ENCODE measurements at regions not wholly inside any gene's neighbourhood (a gene's known extent, or its start where the extent isn't known, plus 50 kb on each side); places are given as distances from the start of the nearest gene placed in this dataset.

DNA sequence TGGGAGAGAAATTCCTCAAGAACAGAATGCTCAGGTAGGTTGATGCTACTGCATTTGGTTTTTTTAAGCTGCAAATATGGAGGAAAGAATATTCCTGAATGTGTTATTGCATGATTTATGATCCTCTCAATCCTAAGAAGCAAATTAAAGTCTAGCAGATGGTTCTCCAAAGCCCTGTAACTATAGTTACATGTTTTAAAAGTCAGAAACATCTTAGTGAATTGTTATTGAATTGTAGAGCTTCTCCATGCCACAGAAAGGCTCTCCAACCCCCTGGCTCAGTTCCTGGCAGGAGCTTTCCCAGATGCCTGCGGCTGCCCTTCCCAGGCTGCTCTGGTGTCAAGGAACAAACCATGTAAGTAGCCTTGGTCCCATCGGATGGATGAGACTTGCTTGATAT lies 227.8 kb upstream of the GATB start:
- DNase-seq (ENCODE audit: low read depth in 3 of 3) = no peak

DNA sequence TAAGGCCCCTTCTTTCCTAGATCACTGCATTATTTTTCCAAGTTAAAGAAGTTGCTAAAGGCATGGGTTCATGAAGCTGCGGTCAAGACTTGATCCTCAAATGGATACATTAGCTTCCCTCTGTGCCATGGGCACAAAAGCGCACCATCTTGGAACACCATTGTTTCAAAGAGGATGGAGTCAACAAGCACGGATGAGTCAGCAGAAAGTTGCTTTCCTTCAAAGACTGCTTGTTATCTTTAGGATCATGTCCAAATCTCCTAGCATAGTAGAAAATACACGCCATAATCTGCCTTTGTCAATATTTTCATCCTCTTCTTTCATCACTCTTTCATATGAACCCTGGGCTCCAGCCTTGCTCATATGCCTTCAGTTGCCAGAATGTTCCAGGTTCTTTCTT lies 226.8 kb upstream of the GATB start:
- no peak for DNase-seq (ENCODE audit: low read depth in 3 of 3)

DNA sequence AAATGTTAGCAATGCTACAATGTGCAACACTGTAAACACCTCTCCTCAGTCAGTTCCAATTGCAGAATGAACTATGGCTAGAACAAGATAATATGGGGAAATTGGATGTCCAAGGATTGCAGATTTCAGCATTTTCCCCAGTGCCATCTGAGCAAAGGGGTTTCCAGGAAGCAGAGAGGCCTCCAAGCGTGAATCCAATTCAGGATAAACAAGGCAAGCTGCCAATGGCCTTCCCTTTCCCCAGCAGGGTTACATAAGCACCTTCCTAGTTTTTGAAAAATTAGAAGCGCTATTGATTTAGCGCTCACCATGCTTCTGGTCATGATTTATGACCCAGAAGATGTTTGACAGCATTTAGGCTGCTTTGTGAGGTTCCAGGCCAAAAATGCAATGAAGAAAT lies 223.0 kb upstream of the GATB start:
- DNase-seq (ENCODE audit: low read depth in 3 of 3) = no peak

DNA sequence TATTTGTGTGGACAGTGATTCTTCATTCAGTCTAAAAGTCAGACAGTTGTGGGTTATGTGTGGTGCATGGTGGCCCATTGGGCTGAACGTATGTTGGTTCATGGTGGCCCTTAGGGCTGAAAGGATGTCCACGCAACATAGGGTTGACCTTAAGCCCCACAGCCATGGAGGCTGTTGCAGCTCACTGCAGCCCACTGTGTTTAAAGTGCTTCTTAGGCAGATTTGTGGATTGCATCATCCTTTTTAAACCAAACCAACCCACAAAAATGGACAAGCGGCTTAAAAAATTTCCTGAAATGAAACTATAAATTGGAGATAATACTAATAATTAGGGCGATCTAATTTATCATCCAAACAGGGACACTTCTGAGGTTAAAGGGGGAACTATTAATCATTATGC lies 219.0 kb upstream of the GATB start:
- no peak for DNase-seq (ENCODE audit: low read depth in 3 of 3)

DNA sequence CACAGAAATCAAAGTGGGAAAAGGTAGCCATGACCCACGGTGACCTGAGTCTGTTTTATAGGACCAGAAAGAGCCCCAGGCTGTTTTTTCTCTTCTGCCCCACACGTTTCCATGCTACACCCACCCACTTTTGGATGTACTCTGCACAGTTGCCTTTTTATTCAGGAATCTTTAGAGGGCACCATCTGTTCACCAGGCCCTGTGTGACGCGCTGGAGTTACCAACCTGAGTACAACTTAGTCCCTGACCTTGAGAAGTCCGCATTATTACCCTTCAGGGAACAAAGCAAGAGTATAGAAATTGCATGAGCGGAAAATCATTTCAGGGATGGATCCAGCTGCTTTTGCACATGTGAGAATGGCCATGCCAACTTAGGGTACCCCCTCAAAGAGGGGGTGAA lies 207.8 kb upstream of the GATB start:
- DNase-seq (ENCODE audit: low read depth in 3 of 3) = no peak

DNA sequence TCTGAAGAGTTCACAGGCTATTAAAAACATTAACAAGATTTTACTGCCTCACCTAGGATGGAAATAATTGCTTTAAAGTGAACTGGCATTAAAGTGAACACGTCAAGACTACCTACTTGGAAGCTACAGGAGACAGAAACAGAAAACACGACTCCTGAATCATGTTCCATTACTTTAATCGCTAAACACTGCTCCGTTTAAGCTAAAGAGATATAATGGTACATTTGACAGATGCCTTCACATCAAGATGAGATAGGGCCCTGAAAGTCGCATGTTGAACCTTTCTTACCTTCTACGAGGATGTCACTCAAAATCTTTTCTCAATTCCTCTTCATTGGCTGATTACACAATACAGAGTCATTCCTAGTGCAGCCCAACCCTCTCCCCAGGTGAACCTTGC lies 206.3 kb upstream of the GATB start:
- DNase-seq (ENCODE audit: low read depth in 3 of 3) = no peak

DNA sequence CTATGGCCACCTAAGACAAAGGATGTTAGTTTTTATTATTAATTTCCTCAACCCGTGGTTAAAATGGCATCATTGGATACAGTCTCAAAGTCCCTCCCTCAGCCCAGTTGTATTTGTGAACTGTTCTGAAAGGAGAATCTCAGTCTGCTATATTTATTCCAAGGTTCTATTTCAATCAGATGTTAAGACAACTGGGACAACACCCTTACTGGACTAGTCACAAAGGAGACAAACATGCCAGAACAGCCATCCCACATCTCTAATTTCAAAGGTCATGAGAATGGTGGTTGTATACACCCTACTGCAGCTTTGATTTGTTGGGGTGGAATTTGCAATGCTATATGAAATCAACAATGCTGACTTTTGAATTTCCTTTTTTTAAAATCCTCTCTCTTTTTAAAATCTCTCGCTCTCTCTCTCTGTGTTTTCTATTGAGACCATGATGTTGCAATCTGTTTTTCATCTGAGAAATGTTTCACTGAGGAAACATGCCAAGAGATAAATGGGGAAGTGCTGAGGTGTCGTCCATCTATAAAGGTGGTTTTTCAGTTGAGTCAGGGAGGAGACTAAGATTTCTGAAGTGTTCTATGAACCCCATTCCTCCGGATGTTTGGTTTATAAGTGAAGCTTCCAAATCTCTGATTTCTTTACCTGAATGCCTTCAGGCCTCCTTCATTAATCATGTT lies 201.5 kb upstream of the GATB start:
- no peak for DNase-seq (ENCODE audit: low read depth in 3 of 3)

DNA sequence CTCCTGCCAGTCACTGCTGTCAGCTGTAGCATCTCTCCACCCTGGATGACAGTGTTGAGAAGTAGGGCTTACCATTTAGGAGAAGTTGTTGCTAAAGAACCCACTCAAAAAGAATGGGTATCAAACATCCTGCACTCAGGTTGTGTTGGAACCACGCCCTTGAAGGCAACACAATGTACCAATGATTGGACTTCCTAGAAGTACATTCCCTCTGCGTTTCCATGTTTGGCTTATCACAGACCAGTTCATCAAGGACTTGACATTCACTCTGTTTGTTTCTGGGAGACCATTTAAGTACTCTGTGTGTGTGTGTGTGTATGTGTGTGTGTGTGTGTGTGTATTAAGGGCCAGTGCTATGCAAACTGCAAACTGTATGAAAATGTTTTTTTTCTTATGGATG lies 200.6 kb upstream of the GATB start:
- DNase-seq (ENCODE audit: low read depth in 3 of 3) = no peak

DNA sequence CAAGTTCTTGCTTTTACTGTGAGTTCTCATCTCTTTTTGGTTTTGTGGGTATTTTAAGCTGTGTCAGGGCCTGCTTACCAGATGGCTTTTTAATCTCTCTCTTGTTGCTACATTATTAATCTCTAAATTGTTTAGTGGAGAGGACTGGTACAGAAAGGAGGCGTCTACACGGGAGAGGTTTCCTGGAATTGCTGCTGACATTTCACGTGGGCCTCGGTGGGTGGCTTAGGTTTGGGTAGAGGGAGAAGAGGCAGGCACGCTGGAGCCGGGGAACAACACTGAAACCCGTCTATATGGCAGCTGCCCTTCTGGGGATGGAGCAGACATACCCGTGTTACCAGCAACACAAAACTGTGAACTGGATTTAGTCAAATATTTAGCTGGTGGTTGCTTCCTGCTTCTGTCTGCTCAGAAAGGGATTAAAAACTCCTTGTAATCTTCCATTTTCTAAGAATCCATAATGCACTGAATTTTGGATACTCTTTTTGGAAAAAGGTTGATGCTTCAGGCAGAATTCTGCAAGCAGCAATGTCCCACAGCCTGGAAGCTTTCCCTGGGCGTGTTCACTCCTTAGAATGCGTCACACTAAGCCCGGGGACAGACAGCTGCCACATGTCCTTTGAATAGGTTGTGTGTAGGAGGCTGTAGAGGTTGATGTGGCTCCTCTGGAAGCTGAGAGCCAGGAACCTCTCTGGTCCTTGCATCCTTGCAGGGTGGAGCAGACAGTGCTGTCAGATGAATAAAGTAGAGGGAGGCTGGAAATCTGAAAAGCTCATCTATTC lies 199.8 kb upstream of the GATB start:
- no peak for DNase-seq (ENCODE audit: low read depth in 3 of 3)

DNA sequence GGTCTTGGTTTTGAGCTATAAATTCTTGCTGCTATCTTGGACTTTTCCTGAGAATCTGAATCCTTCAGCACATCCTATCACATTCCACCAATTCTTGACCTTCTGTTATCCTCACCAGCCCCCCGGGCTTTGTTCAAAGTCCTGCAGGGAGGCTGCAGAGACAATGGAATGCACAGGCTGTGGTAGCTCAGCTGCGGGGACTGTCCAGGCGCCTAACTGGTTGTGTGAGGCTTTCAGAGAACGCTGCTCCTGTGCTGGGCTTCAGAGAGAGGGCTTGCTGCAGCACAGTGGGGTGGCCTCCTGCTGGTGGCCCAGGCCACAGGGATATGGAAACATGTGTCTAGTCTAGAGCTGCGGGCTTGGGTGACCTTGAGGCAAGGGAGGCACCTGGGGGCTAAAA lies 196.3 kb upstream of the GATB start:
- no peak for DNase-seq (ENCODE audit: low read depth in 3 of 3)

DNA sequence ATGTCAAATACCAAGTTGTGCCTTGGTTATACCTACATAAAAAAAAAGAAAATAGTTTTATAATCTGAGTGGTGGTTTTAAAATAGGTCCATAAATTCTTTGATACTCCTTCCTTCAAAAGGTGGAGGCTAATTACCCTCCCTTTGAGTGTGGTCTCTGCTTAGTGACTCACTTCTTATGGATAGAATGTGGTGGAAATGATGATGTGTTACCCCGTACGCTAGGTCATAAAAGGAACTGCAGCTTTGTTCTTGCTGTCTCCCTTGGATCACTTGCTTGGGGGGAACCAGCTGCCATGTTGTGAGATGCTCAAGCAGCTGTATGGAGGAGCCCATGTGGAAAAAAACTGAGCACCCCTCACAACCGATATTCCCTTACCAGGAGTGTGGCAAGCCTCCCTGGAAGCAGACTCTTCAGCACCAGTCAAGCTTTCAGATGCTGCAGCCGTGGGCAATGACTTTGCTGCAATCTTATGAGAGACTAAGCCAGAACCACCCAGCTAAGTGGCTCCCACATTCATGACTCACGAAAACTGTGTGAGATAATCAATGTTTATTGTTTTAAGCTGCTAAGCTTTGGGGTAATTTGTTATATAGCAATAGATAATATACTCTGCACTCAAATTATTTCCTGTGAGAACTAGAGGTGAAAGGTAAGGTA lies 195.0 kb upstream of the GATB start:
- no peak for DNase-seq (ENCODE audit: low read depth in 3 of 3)

DNA sequence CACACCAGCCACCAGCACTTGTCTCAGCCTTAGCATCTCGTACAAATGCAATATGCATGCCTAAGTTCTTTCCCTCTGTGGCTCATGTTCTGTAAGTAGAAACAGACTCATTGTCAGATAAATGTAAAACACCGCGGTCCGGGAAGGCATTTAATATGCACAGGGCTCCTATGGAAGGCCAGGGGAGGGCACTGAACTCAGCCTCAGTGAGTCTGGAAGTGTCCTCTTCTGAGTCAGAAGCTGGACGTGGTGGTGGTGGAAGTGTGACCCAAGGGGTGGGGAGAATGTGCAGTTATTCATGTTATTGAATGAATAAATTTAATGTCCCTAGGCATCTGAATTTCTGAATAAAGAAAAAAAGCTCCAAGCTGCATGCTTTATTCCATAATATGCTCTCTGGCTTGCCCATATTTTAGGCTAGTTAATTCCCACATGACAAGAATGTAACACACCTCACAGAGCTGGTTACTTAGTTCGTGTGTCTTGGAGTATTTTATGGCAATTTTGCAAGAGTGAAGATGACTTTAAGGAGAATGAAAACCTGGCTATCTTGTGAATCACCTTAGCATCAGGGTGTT lies 193.1 kb upstream of the GATB start:
- DNase-seq (ENCODE audit: low read depth in 3 of 3) = no peak

DNA sequence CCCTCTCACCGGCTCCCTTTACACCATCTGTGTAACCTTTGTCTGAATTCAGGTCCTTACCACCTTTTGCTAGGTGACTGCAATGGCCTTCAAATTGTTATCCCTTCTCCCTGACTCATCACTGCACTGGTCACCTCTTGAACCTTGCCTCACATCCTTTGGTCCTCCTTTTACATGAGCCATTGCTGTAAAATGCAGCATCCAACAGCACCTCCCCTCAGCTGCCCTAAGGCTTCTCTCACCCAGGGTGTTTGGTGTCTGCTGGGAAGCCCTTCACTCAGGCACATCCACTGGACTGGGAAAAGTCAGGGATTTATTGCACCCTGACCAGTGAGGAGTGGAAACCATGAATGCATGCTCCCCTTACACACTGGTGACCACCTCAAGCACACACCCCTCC lies 192.5 kb upstream of the GATB start:
- DNase-seq (ENCODE audit: low read depth in 3 of 3) = no peak

DNA sequence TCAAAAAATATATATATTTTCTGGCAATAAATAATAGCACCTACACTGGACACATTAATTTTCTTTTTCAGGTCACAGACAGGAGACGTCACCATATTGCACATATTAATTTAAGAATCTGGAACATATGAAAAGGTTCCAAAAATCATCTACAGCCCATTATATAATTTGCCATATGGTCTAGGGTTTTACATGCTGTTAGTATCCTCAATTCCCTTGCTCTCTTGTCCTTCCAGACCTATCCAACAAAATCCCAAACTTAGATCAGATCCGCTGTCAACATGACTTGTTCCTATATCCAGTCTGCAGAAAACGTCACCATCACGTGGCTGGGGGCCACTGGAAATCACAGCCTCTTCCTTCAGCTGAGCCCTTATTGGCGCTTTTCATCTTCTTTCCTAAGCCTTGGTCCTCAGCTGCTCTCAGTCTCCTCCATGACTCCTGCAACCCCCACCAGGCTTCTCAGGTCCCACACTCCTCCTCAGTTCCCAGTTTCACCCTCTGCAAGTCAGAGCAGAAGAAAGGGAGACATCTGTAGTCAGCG lies 192.0 kb upstream of the GATB start:
- DNase-seq (ENCODE audit: low read depth in 3 of 3) = no peak

DNA sequence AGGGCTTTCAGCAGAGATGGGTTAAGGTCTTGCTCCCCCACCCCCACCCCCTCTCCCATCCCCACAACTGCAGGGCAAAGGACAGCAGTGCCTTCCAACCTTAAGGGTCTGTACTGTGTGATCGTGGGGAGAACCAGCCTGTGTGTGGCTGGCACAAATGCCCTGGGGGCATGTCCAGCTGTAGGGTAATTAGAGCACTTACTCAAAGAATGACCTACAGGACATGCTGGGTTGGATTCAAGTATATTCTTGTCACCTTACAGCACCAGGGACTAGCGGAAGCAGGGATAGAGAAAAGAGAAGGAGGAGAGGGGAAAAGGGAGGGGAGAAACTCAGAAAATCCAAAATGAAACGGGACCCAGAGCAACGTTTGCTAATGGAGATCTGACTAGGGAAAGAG lies 191.3 kb upstream of the GATB start:
- no peak for DNase-seq (ENCODE audit: low read depth in 3 of 3)

DNA sequence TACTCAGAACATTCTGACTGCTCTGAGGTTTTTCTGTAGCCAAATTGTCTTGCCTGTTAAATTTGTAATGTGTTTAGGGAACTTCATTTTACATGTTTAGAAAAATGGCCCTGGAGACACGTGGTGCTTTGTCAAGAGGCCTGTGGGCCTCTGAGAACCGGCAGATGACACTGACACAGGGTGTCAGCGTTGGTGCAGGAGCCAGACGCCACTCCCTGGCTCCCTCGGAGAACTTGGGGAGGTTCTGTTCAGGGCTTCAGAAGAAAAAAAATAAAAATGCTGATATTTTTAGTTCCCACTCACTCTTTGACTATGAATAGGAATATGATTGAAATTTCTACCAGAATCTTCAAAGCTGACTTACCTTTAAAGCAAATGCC lies 190.9 kb upstream of the GATB start:
- DNase-seq (ENCODE audit: low read depth in 3 of 3) = no peak

DNA sequence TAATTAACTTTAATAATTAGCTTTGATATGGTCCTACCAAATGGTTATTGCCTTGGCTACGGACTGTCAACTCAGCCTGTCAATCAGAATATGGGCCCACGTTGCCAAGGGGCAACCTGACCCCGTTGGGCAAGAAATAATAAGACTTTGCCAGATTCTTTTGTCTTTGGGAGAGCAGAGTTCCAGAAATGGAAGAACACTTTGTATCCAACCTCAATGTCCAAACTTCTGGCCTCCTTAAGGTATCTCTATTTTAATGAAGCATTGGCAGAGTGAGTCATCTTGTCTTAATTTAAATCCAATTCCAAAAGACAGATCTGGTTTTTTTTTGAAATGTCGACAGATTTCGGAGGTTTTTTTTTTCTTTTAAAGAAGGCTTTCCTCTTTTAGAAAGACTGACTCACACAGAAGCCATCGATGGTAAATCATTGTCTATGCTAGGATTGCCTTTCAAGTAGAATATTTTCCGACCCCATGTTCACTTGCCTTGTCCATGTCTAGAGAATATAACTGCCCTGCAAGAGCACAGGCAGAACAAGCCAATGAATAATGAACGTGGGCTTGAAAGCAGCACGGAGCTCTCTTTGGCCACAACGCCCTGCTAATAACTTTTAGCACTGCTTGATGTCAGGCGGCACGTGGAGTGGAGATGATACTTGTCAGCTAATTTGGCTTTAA lies 190.3 kb upstream of the GATB start:
- no peak for DNase-seq (ENCODE audit: low read depth in 3 of 3)

DNA sequence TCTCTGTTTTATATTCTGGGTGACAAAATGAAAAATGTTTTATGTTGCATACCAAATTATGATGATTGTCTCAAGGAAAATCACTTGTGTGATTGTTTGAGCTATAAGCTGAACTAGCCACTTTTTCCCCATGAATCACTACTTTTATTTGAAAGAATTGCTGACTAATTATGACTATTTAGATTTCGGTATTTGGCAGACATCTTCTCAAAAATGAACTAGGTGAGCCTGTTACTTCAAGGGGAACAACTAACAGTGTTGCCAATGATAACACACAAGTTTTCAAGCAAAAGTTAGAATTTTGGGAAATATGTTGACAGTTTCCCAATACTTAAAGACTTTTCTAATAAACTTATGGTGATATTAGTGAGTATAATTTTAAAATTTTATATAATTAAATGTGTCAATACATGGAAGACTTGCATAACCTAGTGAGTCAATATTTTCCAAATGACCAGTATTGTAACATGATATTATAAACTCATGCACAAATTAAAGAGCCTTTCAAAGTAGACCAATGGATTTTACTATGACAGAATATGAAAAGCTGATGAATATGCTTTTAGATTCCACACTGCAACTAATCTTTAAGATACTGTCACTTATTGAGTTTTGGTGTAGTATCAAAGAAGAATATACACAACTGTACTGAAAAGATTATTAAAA lies 187.7 kb upstream of the GATB start:
- DNase-seq (ENCODE audit: low read depth in 3 of 3) = no peak

DNA sequence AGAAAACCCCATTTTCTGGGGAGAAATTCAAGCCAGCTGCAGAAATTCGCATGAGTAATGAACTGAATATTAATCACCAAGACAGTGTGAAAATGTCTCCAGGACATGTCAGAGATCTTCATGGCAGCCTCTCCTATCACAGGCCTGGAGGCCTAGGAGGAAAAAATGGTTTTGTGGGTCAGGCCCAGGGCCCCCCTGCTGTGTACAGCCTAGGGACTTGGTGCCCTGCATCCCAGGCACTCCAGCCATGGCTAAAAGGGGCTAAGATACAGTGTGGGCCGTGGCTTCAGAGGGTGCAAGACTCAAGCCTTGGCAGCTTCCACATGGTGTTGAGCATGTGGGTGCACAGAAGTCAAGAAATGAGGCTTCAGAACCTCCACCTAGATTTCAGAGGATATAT lies 185.9 kb upstream of the GATB start:
- DNase-seq (ENCODE audit: low read depth in 3 of 3) = no peak

DNA sequence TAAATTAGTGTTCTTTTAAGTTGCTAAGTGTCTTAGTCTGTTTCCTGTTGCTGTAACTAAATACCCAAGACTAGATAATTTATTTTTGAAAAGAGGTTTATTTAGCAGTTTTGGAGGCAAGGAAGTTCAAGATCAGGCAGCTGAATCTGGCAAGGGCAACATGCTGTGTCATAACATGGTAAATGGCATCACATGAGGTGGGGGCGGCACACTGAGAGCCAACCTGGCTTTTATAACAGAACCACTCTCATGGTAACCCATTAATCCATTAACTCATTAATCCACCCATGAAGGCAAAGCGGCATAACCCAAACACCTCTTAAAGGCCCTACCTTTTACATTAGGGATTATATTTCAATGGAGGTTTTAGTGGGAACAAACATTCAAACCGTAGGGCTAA lies 182.2 kb upstream of the GATB start:
- DNase-seq (ENCODE audit: low read depth in 3 of 3) = no peak

DNA sequence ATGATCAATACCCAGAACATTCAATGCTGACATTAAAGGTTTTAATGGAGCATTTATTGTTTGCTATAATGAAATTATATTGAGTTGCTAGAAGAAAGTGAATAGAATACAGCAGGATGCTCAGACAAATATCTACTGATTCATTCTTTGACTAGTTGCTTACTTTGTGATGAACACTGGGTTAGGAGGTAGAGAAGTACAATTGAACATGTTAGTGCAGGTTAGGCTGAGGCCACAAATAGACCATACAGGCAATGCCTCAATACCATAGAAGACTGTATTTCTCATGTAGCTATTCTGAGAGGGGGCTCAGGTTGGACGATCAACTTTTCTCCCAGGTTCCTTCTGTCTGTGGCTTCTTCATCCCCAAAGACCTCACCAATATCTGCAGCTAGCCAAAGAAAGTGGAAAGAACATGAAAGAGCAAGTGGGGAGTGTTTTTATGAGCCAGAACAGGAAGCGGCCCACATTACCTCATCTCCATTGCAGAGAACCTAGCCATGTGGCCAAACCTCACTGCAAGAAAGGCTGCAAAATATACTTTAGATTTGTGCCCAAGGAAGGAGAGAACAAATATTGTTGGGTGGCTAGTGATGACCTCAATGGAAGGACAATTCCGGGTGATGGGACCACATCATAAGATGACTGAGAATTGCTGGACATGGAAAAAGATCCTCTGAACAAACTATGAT lies 180.3 kb upstream of the GATB start:
- no peak for DNase-seq (ENCODE audit: low read depth in 3 of 3)

All from stimulated activated CD4-positive, alpha-beta T cell treated with anti-CD3 and anti-CD28 coated beads, TNF-alpha, amount 100 ng/mL, for 4 hours (primary cell).